HepG2 (cell line): ENCODE measurements at regions not wholly inside any gene's neighbourhood (a gene's known extent, or its start where the extent isn't known, plus 50 kb on each side); places are given as distances from the start of the nearest gene placed in this dataset.

Experiments
- CC2D1A ChIP-seq: sonication (generic); formaldehyde crosslinking; IDR thresholded peaks from 2 replicates; pipeline ENCODE4 v1.8.1; 2023; ENCODE audit warnings: mild to moderate bottlenecking, missing genetic modification reagents
- CSRNP1 ChIP-seq: sonication (generic); formaldehyde crosslinking; IDR thresholded peaks from 2 replicates; pipeline ENCODE4 v1.8.1; 2023; ENCODE audit warnings: mild to moderate bottlenecking, missing genetic modification reagents
- ERF ChIP-seq: IDR thresholded peaks from 2 replicates; pipeline ENCODE4 v1.6.1; 2018; ENCODE audit warnings: missing biosample characterization, missing genetic modification reagents
- ESRRA ChIP-seq: sonication (generic); formaldehyde crosslinking; IDR thresholded peaks from 2 replicates; pipeline ENCODE4 v1.5.1; 2020; ENCODE audit warnings: mild to moderate bottlenecking, low read depth, missing genetic modification reagents
- GLMP ChIP-seq: sonication (generic); formaldehyde crosslinking; IDR thresholded peaks from 2 replicates; pipeline ENCODE4 v1.9.0; 2021; ENCODE audit warnings: missing genetic modification reagents, mild to moderate bottlenecking, borderline replicate concordance
- GTF3A ChIP-seq: sonication (generic); formaldehyde crosslinking; conservative IDR thresholded peaks from 2 replicates; pipeline ENCODE4 v1.4.0; 2020; ENCODE audit warnings: mild to moderate bottlenecking, missing genetic modification reagents
- JUN ChIP-seq: sonication (generic); formaldehyde crosslinking; IDR thresholded peaks from 2 replicates; pipeline ENCODE4 v1.4.0; 2020; ENCODE audit warnings: mild to moderate bottlenecking, missing genetic modification reagents
- MYNN ChIP-seq: sonication (generic); formaldehyde crosslinking; IDR thresholded peaks from 2 replicates; pipeline ENCODE4 v1.4.0; 2020; ENCODE audit warnings: mild to moderate bottlenecking, low read depth, missing genetic modification reagents
- PBX3 ChIP-seq: sonication (generic); formaldehyde crosslinking; IDR thresholded peaks from 2 replicates; pipeline ENCODE4 v1.8.1; 2023; ENCODE audit warnings: missing genetic modification reagents, inconsistent platforms, borderline replicate concordance
- PRDM10 ChIP-seq: sonication (generic); formaldehyde crosslinking; IDR thresholded peaks from 2 replicates; pipeline ENCODE4 v1.4.0; 2020; ENCODE audit warnings: low read depth, missing genetic modification reagents
- SKI ChIP-seq: fragments of 450-650 bp; IDR thresholded peaks from one replicate; pipeline ENCODE4 v1.6.1; 2018; ENCODE audit warnings: mild to moderate bottlenecking; ENCODE audit not compliant: partially characterized antibody
- TBX2 ChIP-seq: sonication (generic); formaldehyde crosslinking; IDR thresholded peaks from 2 replicates; pipeline ENCODE4 v1.5.0; 2020; ENCODE audit warnings: missing genetic modification reagents, mild to moderate bottlenecking, borderline replicate concordance
- ZBTB21 ChIP-seq: sonication (generic); formaldehyde crosslinking; IDR thresholded peaks from 2 replicates; pipeline ENCODE4 v1.4.0; 2020; ENCODE audit warnings: missing genetic modification reagents
- ZBTB34 ChIP-seq: sonication (generic); formaldehyde crosslinking; IDR thresholded peaks from 2 replicates; pipeline ENCODE4 v1.8.0; 2022; ENCODE audit warnings: mild to moderate bottlenecking, missing genetic modification reagents
- ZFY ChIP-seq: sonication (generic); formaldehyde crosslinking; IDR thresholded peaks from 2 replicates; pipeline ENCODE4 v1.4.0; 2020; ENCODE audit warnings: missing genetic modification reagents
- ZMYM2 ChIP-seq: sonication (generic); formaldehyde crosslinking; IDR thresholded peaks from 2 replicates; pipeline ENCODE4 v1.8.0; 2022; ENCODE audit warnings: mild to moderate bottlenecking, missing genetic modification reagents
- ZNF281 ChIP-seq: sonication (generic); formaldehyde crosslinking; IDR thresholded peaks from 2 replicates; pipeline ENCODE4 v1.4.0; 2020; ENCODE audit warnings: missing genetic modification reagents, borderline replicate concordance
- ZNF607 ChIP-seq: sonication (generic); formaldehyde crosslinking; IDR thresholded peaks from 2 replicates; pipeline ENCODE4 v1.5.1; 2020; ENCODE audit warnings: missing genetic modification reagents, mild to moderate bottlenecking, borderline replicate concordance
- ZZZ3 ChIP-seq: sonication (generic); formaldehyde crosslinking; IDR thresholded peaks from 2 replicates; pipeline ENCODE4 v1.4.0; 2020; ENCODE audit warnings: missing genetic modification reagents, mild to moderate bottlenecking, borderline replicate concordance

GRCh38 chr3:40691452-40691861, 166.7 kb downstream of the ZNF621 start (continued):
- no peak for TF ChIP-seq PBX3 (CRISPR knock-in tag)
- no peak for TF ChIP-seq ESRRA
- no peak for TF ChIP-seq CC2D1A (CRISPR knock-in tag)
- no peak for TF ChIP-seq CSRNP1 (CRISPR knock-in tag)
- no peak for TF ChIP-seq JUN
- no peak for TF ChIP-seq ZBTB34 (CRISPR knock-in tag)
- no peak for TF ChIP-seq ZMYM2 (CRISPR knock-in tag)
- TF ChIP-seq ZBTB21 (CRISPR knock-in tag): no peak
- TF ChIP-seq ERF (CRISPR knock-in tag): no peak
- no peak for TF ChIP-seq GLMP (CRISPR knock-in tag)
- no peak for TF ChIP-seq ZNF281 (CRISPR knock-in tag)
- TF ChIP-seq SKI: no peak
- TF ChIP-seq ZFY: no peak
- TF ChIP-seq GTF3A: no peak
- TF ChIP-seq PRDM10 (CRISPR knock-in tag): no peak
- no peak for TF ChIP-seq ZNF607
- TF ChIP-seq TBX2: 0 out of 2 replicates have a peak, but pooled peaks have one; percentile 24
- TF ChIP-seq MYNN (CRISPR knock-in tag): no peak
- no peak for TF ChIP-seq ZZZ3 (CRISPR knock-in tag)
